K562 (cell line): ENCODE measurements at regions not wholly inside any gene's neighbourhood (a gene's known extent, or its start where the extent isn't known, plus 50 kb on each side); places are given as distances from the start of the nearest gene placed in this dataset.

Source experiments
- ATAC-seq: fragments of 200-7000 bp; cut with Tn5 transposase; 3 replicates; pipeline ENCODE4 v1.9.1; 2020; ENCODE audit warnings: moderate library complexity
- BruUV-seq: library from RNA; stranded (reverse); fragments of 400-500 nt; replicated peaks from 2 replicates; lab custom pipeline; 2021; lab: Mats Ljungman, UMichigan
- CTCF ChIA-PET: fragments of 300-600 bp; formaldehyde crosslinking; extraction: SDS; loops from one replicate; lab custom pipeline; 2021; ENCODE audit warnings: low intra/inter-chr PET ratio; lab: Yijun Ruan, JAX
- POLR2A ChIA-PET: fragments of 300-600, 350-650 bp; sonication (Branson Sonifier 250); formaldehyde crosslinking; extraction: SDS; loops from one replicate; lab custom pipeline; 2021; ENCODE audit warnings: antibody characterized with exemption, inconsistent platforms; lab: Yijun Ruan, JAX
- DNase-seq, 4 experiments: peaks; one replicate each; pipeline versions ENCODE4 v3.0.0 to v3.0.0-alpha.2; 2011 to 2018; ENCODE audit warnings: low spot score in 3 of 4, mixed read lengths in 3 of 4; ENCODE audit errors: extremely low read depth in 1 of 4
- FAIRE-seq: peaks from 2 replicates; lab custom pipeline; 2011; peaks lifted over from hg19 to GRCh38; lab: Jason Lieb, UNC
- H2AFZ ChIP-seq: 2 replicates; pipeline ENCODE4 v1.6.0; 2011; ENCODE audit warnings: low read depth, low read length, control low read depth, inconsistent platforms
- H3K27ac ChIP-seq: fragments of 200-600 bp; 3 replicates; pipeline ENCODE4 v1.8.0; 2011; ENCODE audit warnings: low read depth, mild to moderate bottlenecking, control low read depth, inconsistent platforms, low read length, moderate library complexity, mixed read lengths; ENCODE audit errors: extremely low read depth
- H3K27me3 ChIP-seq, 2 experiments: fragments of 300-600 bp in 1 of 2; 2 replicates in 1 of 2; 3 replicates in 1 of 2; pipeline versions ENCODE4 v1.6.0 to v1.8.0; 2011; ENCODE audit warnings: inconsistent platforms in 2 of 2, low read length in 2 of 2, mild to moderate bottlenecking in 1 of 2, mixed read lengths in 1 of 2, moderate library complexity in 1 of 2; ENCODE audit not compliant: control insufficient read depth in 2 of 2, insufficient read depth in 2 of 2
- H3K36me3 ChIP-seq: fragments of 300-600 bp; 3 replicates; pipeline ENCODE4 v1.8.0; 2011; ENCODE audit warnings: mild to moderate bottlenecking, low read length, inconsistent platforms; ENCODE audit not compliant: control insufficient read depth, insufficient read depth
- H3K4me1 ChIP-seq, 2 experiments: fragments of 200-600 bp in 1 of 2; replicated peaks in 1 of 2; 2 replicates in 1 of 2; 3 replicates in 1 of 2; pipeline versions ENCODE4 v1.5.1 to v1.8.0; 2011; ENCODE audit warnings: inconsistent platforms in 2 of 2, low read length in 2 of 2, mild to moderate bottlenecking in 1 of 2, mixed read lengths in 1 of 2, moderate library complexity in 1 of 2; ENCODE audit not compliant: control insufficient read depth in 2 of 2, insufficient read depth in 2 of 2
- H3K4me2 ChIP-seq: 2 replicates; pipeline ENCODE4 v1.6.1; 2011; ENCODE audit warnings: low read length, control low read depth, inconsistent platforms, mixed read lengths; ENCODE audit not compliant: insufficient read depth
- H3K4me3 ChIP-seq: fragments of 200-600 bp; sonication (generic), shearing (Covaris generic); 2 replicates; pipeline ENCODE4 v1.5.1; 2016; ENCODE audit warnings: control low read depth, inconsistent platforms
- H3K79me2 ChIP-seq: fragments of 200-600 bp; 3 replicates; pipeline ENCODE4 v1.8.0; 2011; ENCODE audit warnings: low read length, inconsistent platforms; ENCODE audit not compliant: control insufficient read depth, insufficient read depth
- H3K9ac ChIP-seq, 2 experiments: 2 replicates each; pipeline versions ENCODE4 v1.6.0 to v1.6.1; 2011; ENCODE audit warnings: low read depth in 2 of 2, low read length in 2 of 2, control low read depth in 1 of 2, inconsistent platforms in 1 of 2, mild to moderate bottlenecking in 1 of 2, mixed read lengths in 1 of 2; ENCODE audit not compliant: insufficient read depth in 1 of 2
- H3K9me1 ChIP-seq: one replicate; pipeline ENCODE4 v1.6.0; 2011; ENCODE audit warnings: inconsistent platforms, mild to moderate bottlenecking, low read length, moderate library complexity; ENCODE audit not compliant: control insufficient read depth, insufficient read depth
- H3K9me3 ChIP-seq: replicated peaks from 2 replicates; pipeline ENCODE4 v1.5.1; 2011; ENCODE audit warnings: low read depth, low read length, inconsistent platforms; ENCODE audit not compliant: control insufficient read depth, insufficient read depth
- H4K20me1 ChIP-seq: replicated peaks from 2 replicates; pipeline ENCODE4 v1.6.1; 2011; ENCODE audit warnings: low read length, inconsistent platforms, mixed read lengths; ENCODE audit not compliant: control insufficient read depth, insufficient read depth
- ARHGAP35 ChIP-seq: fragments of 450-650 bp; IDR thresholded peaks from 2 replicates; pipeline ENCODE4 v1.6.1; 2018; ENCODE audit not compliant: partially characterized antibody
- CREB1 ChIP-seq, 2 experiments: sonication (generic) in 1 of 2; formaldehyde crosslinking in 1 of 2; IDR thresholded peaks; 2 replicates each; pipeline versions ENCODE4 v1.6.1 to v1.8.0; 2012 to 2022; ENCODE audit warnings: inconsistent platforms in 1 of 2, mild to moderate bottlenecking in 1 of 2, missing genetic modification reagents in 1 of 2, moderate library complexity in 1 of 2
- DACH1 ChIP-seq: fragments of 450-650 bp; IDR thresholded peaks from 2 replicates; pipeline ENCODE4 v1.6.1; 2018; ENCODE audit not compliant: partially characterized antibody
- EWSR1 ChIP-seq: fragments of 450-650 bp; IDR thresholded peaks from 2 replicates; pipeline ENCODE4 v1.6.1; 2018; ENCODE audit warnings: borderline replicate concordance, mild to moderate bottlenecking, low read depth, moderate library complexity; ENCODE audit not compliant: partially characterized antibody
- HIVEP1 ChIP-seq: fragments of 250-450 bp; sonication (Bioruptor Pico); IDR thresholded peaks from 2 replicates; pipeline ENCODE4 v1.4.0; 2020; ENCODE audit warnings: mild to moderate bottlenecking
- HNRNPL ChIP-seq: fragments of 200-400 bp; formaldehyde crosslinking; IDR thresholded peaks from 2 replicates; pipeline ENCODE4 v1.6.1; 2017; ENCODE audit warnings: low read depth, mild to moderate bottlenecking, low read length
- MEF2D ChIP-seq: conservative IDR thresholded peaks from 2 replicates; pipeline ENCODE4 v1.6.1; 2016; ENCODE audit warnings: low read depth, missing genetic modification characterization, missing compliant biosample characterization
- POLR2A ChIP-seq: fragments of 450-650 bp; conservative IDR thresholded peaks from 2 replicates; pipeline ENCODE4 v1.6.1; 2016
- SREBF2 ChIP-seq: sonication (generic); formaldehyde crosslinking; IDR thresholded peaks from 2 replicates; pipeline ENCODE4 v1.4.0; 2020; ENCODE audit warnings: mild to moderate bottlenecking, missing genetic modification reagents
- TAF7 ChIP-seq: fragments of 450-650 bp; IDR thresholded peaks from 2 replicates; pipeline ENCODE4 v1.6.1; 2016; ENCODE audit warnings: missing genetic modification characterization, missing compliant biosample characterization
- U2AF2 ChIP-seq: fragments of 200-400 bp; formaldehyde crosslinking; optimal IDR thresholded peaks from 2 replicates; pipeline ENCODE3; 2017; ENCODE audit warnings: low read depth, mild to moderate bottlenecking, low read length
- ZEB2 ChIP-seq: fragments of 450-650 bp; IDR thresholded peaks from 2 replicates; pipeline ENCODE4 v1.6.1; 2016
- ZNF551 ChIP-seq: fragments of 250-450 bp; sonication (Bioruptor Pico); IDR thresholded peaks from 2 replicates; pipeline ENCODE4 v1.5.0; 2021; ENCODE audit warnings: mild to moderate bottlenecking, moderate library complexity
- ZNF785 ChIP-seq: fragments of 250-450 bp; sonication (Bioruptor Pico); IDR thresholded peaks from 2 replicates; pipeline ENCODE4 v1.4.0; 2020; ENCODE audit warnings: mild to moderate bottlenecking
- WGBS: fragments of 100-300 bp; shearing (Covaris generic); methylation state at CpG from one replicate; pipeline ENCODE4 v1.1.6; 2016; ENCODE audit warnings: low coverage, mixed read lengths; ENCODE audit not compliant: insufficient coverage; ENCODE audit errors: missing lambda C conversion rate; 5-methylcytosine and 5-hydroxymethylcytosine counted together
- in situ Hi-C: fragments of 300-500 bp; cut with MboI; formaldehyde crosslinking; loops from 4 replicates; pipeline ENCODE4 v1.15.0; 2018; ENCODE audit warnings: inconsistent platforms, mixed read lengths
- intact Hi-C: fragments of 100-400 bp; cut with micrococcal nuclease; formaldehyde crosslinking; loops from 2 replicates; pipeline ENCODE4 v1.14.2; 2022
- TF ChIP-seq, protein P1 (sequence below): sonication (generic); formaldehyde crosslinking; IDR thresholded peaks from 2 replicates; pipeline ENCODE4 v1.8.1; 2023; ENCODE audit warnings: missing genetic modification reagents, mild to moderate bottlenecking, borderline replicate concordance
- TF ChIP-seq, protein P2 (sequence below): sonication (generic); formaldehyde crosslinking; IDR thresholded peaks from 2 replicates; pipeline ENCODE4 v1.8.1; 2023; ENCODE audit warnings: mild to moderate bottlenecking, missing genetic modification reagents
- TF ChIP-seq, protein P3 (sequence below): fragments of 200-800 bp; sonication (Bioruptor generic); IDR thresholded peaks from 2 replicates; pipeline ENCODE4 v1.6.1; 2017; ENCODE audit warnings: missing genetic modification characterization, missing compliant biosample characterization

DNA sequence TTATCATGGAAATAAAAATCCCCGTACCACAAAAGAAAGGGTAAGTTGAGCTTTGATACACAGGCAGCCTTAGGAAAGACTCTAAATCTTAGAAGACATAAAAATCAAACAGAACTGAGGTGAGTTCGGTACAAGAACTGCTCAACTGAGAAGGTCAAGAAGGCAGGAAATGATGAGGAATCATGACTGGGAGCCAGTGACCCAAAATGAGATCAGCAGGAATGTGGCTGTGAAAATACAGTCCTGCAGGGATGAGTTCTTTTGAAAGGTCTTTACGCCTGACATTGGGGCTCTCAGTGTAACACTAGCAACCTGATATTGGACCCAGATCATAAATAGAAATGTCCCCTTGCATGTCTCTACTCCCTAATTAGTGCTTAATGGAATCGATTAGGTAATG is 56.3 kb upstream of the CDH11 start:
- ATAC-seq (no peak), FAIRE-seq (no peak), DNase-seq (no peak)
- no peaks in the 10 kb centered on the region for H3K9me3 ChIP-seq
- TF ChIP-seq ARHGAP35, result no peak
- no peak for TF ChIP-seq HNRNPL
- TF ChIP-seq POLR2A, result no peak
- TF ChIP-seq, protein P1, sequence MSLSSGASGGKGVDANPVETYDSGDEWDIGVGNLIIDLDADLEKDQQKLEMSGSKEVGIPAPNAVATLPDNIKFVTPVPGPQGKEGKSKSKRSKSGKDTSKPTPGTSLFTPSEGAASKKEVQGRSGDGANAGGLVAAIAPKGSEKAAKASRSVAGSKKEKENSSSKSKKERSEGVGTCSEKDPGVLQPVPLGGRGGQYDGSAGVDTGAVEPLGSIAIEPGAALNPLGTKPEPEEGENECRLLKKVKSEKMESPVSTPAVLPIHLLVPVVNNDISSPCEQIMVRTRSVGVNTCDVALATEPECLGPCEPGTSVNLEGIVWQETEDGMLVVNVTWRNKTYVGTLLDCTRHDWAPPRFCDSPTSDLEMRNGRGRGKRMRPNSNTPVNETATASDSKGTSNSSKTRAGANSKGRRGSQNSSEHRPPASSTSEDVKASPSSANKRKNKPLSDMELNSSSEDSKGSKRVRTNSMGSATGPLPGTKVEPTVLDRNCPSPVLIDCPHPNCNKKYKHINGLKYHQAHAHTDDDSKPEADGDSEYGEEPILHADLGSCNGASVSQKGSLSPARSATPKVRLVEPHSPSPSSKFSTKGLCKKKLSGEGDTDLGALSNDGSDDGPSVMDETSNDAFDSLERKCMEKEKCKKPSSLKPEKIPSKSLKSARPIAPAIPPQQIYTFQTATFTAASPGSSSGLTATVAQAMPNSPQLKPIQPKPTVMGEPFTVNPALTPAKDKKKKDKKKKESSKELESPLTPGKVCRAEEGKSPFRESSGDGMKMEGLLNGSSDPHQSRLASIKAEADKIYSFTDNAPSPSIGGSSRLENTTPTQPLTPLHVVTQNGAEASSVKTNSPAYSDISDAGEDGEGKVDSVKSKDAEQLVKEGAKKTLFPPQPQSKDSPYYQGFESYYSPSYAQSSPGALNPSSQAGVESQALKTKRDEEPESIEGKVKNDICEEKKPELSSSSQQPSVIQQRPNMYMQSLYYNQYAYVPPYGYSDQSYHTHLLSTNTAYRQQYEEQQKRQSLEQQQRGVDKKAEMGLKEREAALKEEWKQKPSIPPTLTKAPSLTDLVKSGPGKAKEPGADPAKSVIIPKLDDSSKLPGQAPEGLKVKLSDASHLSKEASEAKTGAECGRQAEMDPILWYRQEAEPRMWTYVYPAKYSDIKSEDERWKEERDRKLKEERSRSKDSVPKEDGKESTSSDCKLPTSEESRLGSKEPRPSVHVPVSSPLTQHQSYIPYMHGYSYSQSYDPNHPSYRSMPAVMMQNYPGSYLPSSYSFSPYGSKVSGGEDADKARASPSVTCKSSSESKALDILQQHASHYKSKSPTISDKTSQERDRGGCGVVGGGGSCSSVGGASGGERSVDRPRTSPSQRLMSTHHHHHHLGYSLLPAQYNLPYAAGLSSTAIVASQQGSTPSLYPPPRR (CRISPR knock-in tag), result no peak
- no peak for TF ChIP-seq HIVEP1 (CRISPR knock-in tag)
- TF ChIP-seq ZNF551 (CRISPR knock-in tag), result no peak
- TF ChIP-seq ZEB2, result no peak
- TF ChIP-seq, protein P2, sequence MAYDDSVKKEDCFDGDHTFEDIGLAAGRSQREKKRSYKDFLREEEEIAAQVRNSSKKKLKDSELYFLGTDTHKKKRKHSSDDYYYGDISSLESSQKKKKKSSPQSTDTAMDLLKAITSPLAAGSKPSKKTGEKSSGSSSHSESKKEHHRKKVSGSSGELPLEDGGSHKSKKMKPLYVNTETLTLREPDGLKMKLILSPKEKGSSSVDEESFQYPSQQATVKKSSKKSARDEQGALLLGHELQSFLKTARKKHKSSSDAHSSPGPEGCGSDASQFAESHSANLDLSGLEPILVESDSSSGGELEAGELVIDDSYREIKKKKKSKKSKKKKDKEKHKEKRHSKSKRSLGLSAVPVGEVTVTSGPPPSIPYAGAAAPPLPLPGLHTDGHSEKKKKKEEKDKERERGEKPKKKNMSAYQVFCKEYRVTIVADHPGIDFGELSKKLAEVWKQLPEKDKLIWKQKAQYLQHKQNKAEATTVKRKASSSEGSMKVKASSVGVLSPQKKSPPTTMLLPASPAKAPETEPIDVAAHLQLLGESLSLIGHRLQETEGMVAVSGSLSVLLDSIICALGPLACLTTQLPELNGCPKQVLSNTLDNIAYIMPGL (CRISPR knock-in tag), result no peak
- no peak for TF ChIP-seq CREB1 (IDR thresholded peaks at IDR 0.05)
- no peak for TF ChIP-seq CREB1 (CRISPR knock-in tag; IDR thresholded peaks at IDR 0.05)
- TF ChIP-seq, protein P3, sequence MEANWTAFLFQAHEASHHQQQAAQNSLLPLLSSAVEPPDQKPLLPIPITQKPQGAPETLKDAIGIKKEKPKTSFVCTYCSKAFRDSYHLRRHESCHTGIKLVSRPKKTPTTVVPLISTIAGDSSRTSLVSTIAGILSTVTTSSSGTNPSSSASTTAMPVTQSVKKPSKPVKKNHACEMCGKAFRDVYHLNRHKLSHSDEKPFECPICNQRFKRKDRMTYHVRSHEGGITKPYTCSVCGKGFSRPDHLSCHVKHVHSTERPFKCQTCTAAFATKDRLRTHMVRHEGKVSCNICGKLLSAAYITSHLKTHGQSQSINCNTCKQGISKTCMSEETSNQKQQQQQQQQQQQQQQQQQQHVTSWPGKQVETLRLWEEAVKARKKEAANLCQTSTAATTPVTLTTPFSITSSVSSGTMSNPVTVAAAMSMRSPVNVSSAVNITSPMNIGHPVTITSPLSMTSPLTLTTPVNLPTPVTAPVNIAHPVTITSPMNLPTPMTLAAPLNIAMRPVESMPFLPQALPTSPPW (CRISPR knock-in tag), result no peak
- no peak for TF ChIP-seq TAF7
- TF ChIP-seq ZNF785 (CRISPR knock-in tag), result no peak
- TF ChIP-seq DACH1, result no peak
- TF ChIP-seq U2AF2, result no peak
- TF ChIP-seq EWSR1, result no peak
- no peak for TF ChIP-seq SREBF2
- TF ChIP-seq MEF2D, result no peak
- H3K27me3 ChIP-seq, result no peaks in the 10 kb centered on the region
- intact Hi-C loops, result no loop called here
- ChIA-PET POLR2A (no interaction called here), CTCF (no interaction called here)
- no peaks in the 10 kb centered on the region for H3K4me1 ChIP-seq
- WGBS, result 0% methylated on average over 4 of the region's 4 CpGs
- no peaks in the 10 kb centered on the region for H3K36me3 ChIP-seq
- H4K20me1 ChIP-seq, result no peaks in the 10 kb centered on the region
- H2AFZ ChIP-seq, result no peak overlapping the region
- no peaks in the 10 kb centered on the region for H3K79me2 ChIP-seq
- in situ Hi-C loops, result no loop called here
- H3K9ac ChIP-seq, result no peak overlapping the region
- BruUV-seq, result no TSS peak
- H3K4me3 ChIP-seq, result no peak overlapping the region
- no peak overlapping the region for H3K27ac ChIP-seq
- no peak overlapping the region for H3K4me2 ChIP-seq
- no peaks in the 10 kb centered on the region for H3K9me1 ChIP-seq
